ENCODE measurements at regions not wholly inside any gene's neighbourhood (a gene's known extent, or its start where the extent isn't known, plus 50 kb on each side); places are given as distances from the start of the nearest gene placed in this dataset.

DNA sequence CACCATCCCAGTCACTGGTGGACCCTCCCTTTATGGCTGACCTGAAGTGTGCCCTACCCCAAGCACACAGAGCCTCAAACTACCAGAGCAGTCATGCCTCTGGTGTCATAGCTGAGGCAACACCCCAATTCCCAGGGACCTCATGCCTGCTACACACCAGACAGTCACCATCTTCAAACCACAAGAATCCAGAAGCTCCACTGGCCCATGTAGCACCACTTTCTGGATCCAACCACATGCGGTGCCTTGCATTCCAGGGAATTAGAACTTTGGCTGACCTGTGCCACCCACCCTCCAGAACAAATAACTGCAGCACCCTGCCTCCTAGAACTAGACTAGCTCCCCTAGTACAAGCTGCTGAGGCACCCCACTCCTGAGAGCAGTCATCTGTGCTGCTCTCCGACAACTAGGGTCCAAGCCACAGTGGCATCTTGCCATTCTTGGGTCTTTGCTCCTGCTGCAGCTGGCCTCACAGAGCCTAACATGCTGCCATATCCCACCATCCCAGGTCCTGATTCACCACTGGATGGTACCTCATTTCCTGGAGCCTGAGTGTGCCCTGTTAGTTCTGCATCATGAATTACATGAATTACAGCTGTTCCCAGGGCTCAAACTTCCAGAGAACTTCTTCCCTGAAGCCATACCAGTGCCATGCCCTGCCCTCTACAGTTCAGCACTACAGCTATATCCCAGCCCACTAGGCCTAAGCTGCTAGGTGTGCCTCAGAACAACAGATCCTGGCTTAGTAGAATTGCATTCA is 243.8 kb upstream of the CHST9 start:
- H3K9ac ChIP-seq (ENCODE audit: low read depth, low read length) = no peak overlapping the region
- ChIA-PET POLR2A (ENCODE audit: unreplicated experiment) (no interaction called here), CTCF (no interaction called here)
- no peak overlapping the region for H3K4ac ChIP-seq (ENCODE audit: low read depth, low read length)
- H4K8ac ChIP-seq (ENCODE audit: low read depth in 2 of 2, low read length in 2 of 2) = no peak overlapping the region
- H3K4me1 ChIP-seq (ENCODE audit: control insufficient read depth, insufficient read depth, low read length) = no peaks in the 10 kb centered on the region
- H3K27ac ChIP-seq (ENCODE audit: insufficient read depth, low read length) = no peak overlapping the region
- H3K23ac ChIP-seq (ENCODE audit: low read depth, low read length) = no peak overlapping the region
- H3K79me1 ChIP-seq (ENCODE audit: low read depth in 1 of 2, low read length in 2 of 2) = no peaks in the 10 kb centered on the region
- intact Hi-C loops (cut with micrococcal nuclease) (no loop called here), dilution Hi-C loops (cut with HindIII; ENCODE audit: low sequenced_read_pairs, unreplicated experiment) (no loop called here), in situ Hi-C loops (cut with MboI; ENCODE audit: low sequenced_read_pairs) (no loop called here)
- no peak overlapping the region for H2AK5ac ChIP-seq (ENCODE audit: low read depth, low read length)
- 22% methylated on average over 1 of the region's 2 CpGs; no CpG with 5 or more reads in 1 of the 2 experiments for WGBS, 2 experiments (ENCODE audit: extremely low coverage in 2 of 2, insufficient read length in 1 of 2)
- H2AFZ ChIP-seq (replicated peaks; ENCODE audit: low read length, poor library complexity) = no peak overlapping the region
- no peak overlapping the region for H2BK15ac ChIP-seq (ENCODE audit: low read depth, low read length)
- H3K4me2 ChIP-seq (ENCODE audit: low read depth, low read length) = no peak overlapping the region
- no peak overlapping the region for H3K4me3 ChIP-seq (ENCODE audit: insufficient read depth, low read depth, low read length)
- H2AK9ac ChIP-seq (replicated peaks; ENCODE audit: low read depth, low read length, poor library complexity) = no peak overlapping the region
- H3K27me3 ChIP-seq (ENCODE audit: control insufficient read depth, insufficient read depth, low read length) = no peaks in the 10 kb centered on the region
- H3K9me3 ChIP-seq (ENCODE audit: control insufficient read depth, insufficient read depth, low read length) = peaks cover 15% of the 10 kb centered on the region
- no peak overlapping the region for H3K18ac ChIP-seq (ENCODE audit: low read depth, low read length)
- TF ChIP-seq FOS (IDR thresholded peaks at IDR 0.05; ENCODE audit: low read depth, low read length) = no peak
- H3K14ac ChIP-seq (replicated peaks; ENCODE audit: low read depth, low read length) = no peak overlapping the region
- no peak overlapping the region for H4K5ac ChIP-seq (ENCODE audit: low read depth, low read length)
- H3K9me1 ChIP-seq (ENCODE audit: insufficient read depth, low read length) = no peaks in the 10 kb centered on the region
- no TSS peak for BruUV-seq (replicated peaks)
- H4K91ac ChIP-seq (ENCODE audit: insufficient read depth, low read depth, low read length) = no peak overlapping the region
- H3K36me3 ChIP-seq (ENCODE audit: control insufficient read depth, insufficient read depth, low read length) = no peaks in the 10 kb centered on the region
- DNase-seq = no peak
- no peak overlapping the region for H3K56ac ChIP-seq (ENCODE audit: extremely low read depth, insufficient read depth, low read length)
- no peak overlapping the region for H2BK5ac ChIP-seq (ENCODE audit: low read depth, low read length, poor library complexity, severe bottlenecking)
- no peaks in the 10 kb centered on the region for H4K20me1 ChIP-seq (ENCODE audit: insufficient read depth, low read length)
- no peak overlapping the region for H2BK120ac ChIP-seq (ENCODE audit: low read depth, low read length)
- no peak for ATAC-seq (ENCODE audit: low read depth)
- H2BK20ac ChIP-seq (ENCODE audit: low read depth, low read length) = no peak overlapping the region
